Body of pancreas (tissue), 4 donors: ENCODE measurements at regions not wholly inside any gene's neighbourhood (a gene's known extent, or its start where the extent isn't known, plus 50 kb on each side); places are given as distances from the start of the nearest gene placed in this dataset.

Experiments
- CTCF ChIP-seq, 7 experiments: fragments of 450-650 bp in 4 of 7; fragments of 200-600 bp in 3 of 7; sonication (generic) in 3 of 7; IDR thresholded peaks; one replicate each; pipeline ENCODE4 v1.5.1; 2016 to 2019; ENCODE audit warnings: antibody characterized with exemption in 7 of 7
- POLR2A ChIP-seq, 3 donors: fragments of 450-650 bp; IDR thresholded peaks; one replicate each; pipeline ENCODE4 v1.6.1; 2016; ENCODE audit warnings: antibody characterized with exemption in 3 of 3, mild to moderate bottlenecking in 2 of 3

- no peak for TF ChIP-seq CTCF (IDR thresholded peaks at IDR 0.05)
- no peak for TF ChIP-seq POLR2A (IDR thresholded peaks at IDR 0.05)
These were observed 223.7 kb upstream of the IRF2BP2 start for GRCh38 chr1:234833646-234834045.
